ENCODE measurements at regions not wholly inside any gene's neighbourhood (a gene's known extent, or its start where the extent isn't known, plus 50 kb on each side); places are given as distances from the start of the nearest gene placed in this dataset.

GRCh38 chr4:36823199-36823967, 421.2 kb upstream of the NWD2 start:
- no peak for DNase-seq (ENCODE audit: low read depth)

- no peak for DNase-seq (ENCODE audit: low read depth)
Observed at GRCh38 chr4:36824682-36825081, 419.9 kb upstream of the NWD2 start.

GRCh38 chr4:36835246-36835645, 409.3 kb upstream of the NWD2 start:
- DNase-seq (ENCODE audit: low read depth), result no peak

GRCh38 chr4:36841583-36842326, 402.8 kb upstream of the NWD2 start:
- DNase-seq (ENCODE audit: low read depth), result no peak

DNA sequence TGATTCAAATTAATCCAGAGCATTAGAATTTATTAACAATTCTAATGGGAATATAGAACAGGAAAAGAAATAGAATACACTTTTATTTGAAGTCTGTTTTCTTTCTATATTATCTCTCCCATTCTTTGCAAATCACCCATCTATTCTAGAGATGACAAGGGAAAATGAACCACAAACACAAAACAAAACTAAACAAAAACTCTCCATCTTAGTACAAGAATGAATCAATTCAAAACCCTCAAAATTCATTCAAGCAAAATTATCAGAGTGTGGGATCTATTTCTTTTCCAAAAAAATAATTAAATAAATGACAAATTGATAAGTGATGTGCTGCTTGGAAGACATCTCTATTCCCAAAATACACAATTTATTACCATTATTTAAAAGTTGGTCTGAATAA, 400.1 kb upstream of the NWD2 start:
- DNase-seq (ENCODE audit: low read depth), result no peak

DNA sequence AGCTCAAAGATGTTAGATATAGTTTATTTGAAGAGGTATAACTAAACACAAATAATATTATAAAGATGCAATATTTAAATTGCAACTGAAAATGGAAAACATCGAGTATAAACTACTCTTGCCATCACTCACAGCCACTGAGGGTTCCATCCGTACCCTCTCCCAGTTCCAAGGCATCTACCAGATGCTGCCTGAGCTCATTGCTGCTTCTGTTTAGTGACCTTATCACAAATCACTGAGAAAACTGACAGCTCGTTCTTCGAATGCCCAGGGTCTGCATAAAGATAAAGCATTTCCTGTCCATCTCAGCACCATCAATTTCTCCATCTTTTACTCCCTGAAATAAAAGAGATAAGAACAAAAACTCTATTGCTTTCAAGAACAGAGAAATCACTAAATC, 391.7 kb upstream of the NWD2 start:
- DNase-seq (ENCODE audit: low read depth), result no peak

GRCh38 chr4:36854554-36854953, 390.0 kb upstream of the NWD2 start:
- no peak for DNase-seq (ENCODE audit: low read depth)

DNA sequence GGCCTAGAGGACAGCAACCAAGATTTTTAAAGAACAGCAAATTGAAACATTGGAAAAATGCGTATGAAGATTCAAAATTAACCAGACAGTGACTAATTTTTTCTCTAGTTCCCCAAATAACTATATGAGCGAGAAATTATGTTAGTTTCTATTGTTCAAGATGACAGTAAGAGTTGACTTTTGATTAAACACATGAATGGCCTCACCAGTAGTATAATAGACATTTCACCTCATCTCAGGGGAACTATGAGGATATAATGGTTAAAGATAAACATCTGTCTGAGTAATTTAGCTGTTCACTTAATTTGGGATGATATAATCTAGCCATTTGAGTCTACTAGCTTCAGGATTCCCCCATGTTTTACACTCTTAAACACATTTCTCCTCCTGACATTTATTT, 380.9 kb upstream of the NWD2 start:
- no peak for DNase-seq (ENCODE audit: low read depth)

DNA sequence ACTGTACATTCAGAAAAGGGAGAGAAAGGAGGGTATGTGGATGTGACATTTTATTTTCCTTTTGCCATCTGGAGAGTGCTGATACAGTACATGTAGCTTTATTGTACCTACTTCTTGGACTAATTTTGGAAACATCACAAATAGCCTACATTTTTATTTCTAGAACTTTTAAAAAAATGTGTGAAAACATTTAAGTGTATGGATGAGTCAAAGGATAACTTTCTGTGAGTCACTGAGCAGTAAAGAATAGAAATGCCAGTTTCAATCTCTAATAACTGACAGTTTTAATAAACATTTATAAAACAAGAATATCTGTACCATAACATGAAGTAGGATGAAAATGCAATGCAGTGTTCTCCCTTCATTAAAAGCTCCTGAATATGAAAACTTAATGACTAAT, 374.4 kb upstream of the NWD2 start:
- no peak for DNase-seq (ENCODE audit: low read depth)

- DNase-seq (ENCODE audit: low read depth), result no peak
Observed at GRCh38 chr4:36872679-36873078, 371.9 kb upstream of the NWD2 start.

DNA sequence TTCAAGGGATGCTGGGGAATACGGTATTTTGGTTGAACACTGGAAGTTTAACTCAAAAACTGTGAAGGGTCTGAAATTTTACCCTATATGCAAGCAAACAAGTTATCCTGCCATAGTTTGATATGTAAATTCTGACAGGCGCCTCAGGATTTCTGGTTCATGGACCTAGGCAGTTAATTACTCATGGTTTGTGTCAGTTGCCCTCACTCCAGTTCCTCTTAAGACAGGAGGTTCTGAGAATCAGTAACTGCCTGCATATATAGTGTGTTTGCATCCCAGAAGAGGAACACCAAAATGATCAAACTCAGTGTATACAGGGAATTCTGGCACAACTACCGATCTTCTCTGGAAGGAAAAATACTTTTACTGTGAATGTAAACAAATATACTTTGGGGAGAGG, 360.4 kb upstream of the NWD2 start:
- DNase-seq (ENCODE audit: low read depth), result no peak

DNA sequence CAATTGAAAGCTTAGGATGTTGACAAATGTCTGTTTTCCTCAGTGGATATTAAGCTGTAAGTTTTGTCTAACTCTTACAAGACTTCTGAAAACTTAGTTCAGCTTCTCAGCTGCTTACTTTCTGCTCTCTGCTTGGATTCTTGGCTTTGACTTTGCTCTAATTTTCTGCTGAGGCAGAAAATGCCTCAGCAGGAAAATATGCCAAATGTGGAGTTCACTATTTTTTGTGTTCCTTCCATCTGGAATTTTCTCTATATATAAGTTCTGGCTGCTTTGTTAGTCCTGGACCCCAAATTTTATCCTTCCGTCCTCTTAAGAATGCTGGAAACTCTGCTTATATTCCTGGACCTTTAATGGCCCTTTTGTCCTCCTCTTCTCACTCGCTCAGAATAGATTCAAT, 352.6 kb upstream of the NWD2 start:
- no peak for DNase-seq (ENCODE audit: low read depth)

- DNase-seq (ENCODE audit: low read depth), result no peak
Observed at GRCh38 chr4:36900446-36900987, 344.0 kb upstream of the NWD2 start.

DNA sequence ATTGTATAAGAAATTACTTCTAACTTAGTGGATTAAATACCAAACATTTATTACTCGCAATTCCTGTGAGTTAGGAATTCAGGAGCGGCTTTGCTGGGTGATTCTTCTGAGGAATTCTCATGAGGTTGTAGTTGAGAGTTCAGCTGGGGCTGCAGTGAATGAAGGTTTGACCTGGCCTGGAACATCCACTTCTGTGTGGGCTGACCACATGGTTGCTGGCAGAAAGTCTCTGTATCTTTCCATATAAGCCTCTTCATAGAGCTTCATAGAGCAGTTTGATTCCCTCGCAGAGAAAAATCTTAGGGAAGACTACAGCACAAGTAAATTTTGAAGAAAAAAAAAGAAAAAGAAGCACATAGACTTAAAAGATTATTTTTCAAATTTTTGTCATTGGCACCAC, 339.7 kb upstream of the NWD2 start:
- DNase-seq (ENCODE audit: low read depth), result no peak

- no peak for DNase-seq (ENCODE audit: low read depth)
Observed at GRCh38 chr4:36914106-36914505, 330.4 kb upstream of the NWD2 start.

- DNase-seq (ENCODE audit: low read depth), result no peak
Observed at GRCh38 chr4:36915717-36916116, 328.8 kb upstream of the NWD2 start.

DNA sequence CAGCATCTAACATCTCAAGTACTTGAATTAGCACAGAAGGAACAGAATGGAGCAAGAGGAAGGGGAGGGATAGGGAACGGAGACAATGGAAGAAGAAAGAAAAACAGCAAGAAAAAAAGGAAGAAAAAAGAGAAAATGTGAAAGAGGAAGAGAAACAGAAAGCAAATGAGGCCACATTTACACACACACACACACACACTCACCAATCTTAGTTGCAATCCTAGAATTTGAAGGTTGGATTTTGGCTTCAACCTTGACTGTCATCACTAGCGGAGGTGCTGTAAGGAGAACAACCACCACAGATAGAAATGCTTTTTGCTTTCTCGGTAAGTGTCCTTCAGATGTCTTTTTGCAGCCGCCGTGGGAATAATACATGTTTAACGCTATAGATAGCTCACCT, 327.1 kb upstream of the NWD2 start:
- no peak for DNase-seq (ENCODE audit: low read depth)

DNA sequence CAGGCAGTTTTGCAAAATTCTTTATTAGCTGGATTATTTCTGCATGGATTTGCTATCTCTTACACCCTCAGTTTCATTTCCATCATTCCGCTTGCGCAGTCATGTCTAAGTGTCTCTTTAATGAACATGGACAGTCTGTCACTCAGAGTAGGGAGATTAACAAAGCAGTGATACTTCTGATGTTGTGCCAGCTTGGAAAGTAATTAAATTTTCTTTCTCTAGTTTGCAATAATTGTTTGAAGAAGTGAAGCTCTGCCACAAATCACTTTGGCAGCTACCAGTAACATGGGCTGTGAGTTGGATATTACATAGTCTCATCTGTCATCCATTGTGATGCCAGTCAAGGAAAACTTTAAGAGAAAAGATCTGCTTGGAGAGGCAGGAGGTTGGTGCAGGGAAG, 324.8 kb upstream of the NWD2 start:
- no peak for DNase-seq (ENCODE audit: low read depth)

DNA sequence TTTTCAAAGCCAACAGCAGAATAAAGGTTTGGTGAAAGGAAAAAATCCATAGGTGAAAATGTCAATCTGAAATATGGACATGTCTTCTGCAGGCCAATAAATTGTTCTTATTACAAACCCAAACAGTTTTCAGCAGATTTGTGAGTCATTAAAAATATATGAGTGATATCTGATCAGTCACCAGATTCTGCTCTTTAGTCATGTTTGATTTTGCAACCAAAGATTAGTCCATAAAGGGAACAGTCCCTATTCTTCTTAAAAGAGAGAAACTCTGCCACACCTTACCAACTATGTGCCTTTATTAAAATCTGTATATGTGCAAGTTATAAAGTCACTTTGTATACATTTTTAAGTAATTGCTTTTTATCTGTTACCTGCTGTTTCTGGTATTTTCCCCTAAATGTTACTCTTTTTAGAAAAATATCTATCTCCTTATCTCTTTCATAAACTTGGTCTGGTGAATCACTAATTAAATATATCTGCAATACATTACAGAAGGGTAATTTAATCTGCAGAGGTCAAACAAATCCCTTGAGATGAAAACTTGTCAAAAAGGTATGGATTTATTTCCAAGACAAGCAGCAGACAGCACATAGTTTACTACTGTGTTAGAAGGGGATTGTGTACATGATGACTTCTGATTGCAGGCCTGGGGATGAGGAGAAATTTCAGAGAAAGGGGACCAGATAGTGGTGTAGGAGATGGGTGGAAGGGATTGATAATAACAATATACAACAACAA, 322.9 kb upstream of the NWD2 start:
- DNase-seq (ENCODE audit: low read depth), result no peak

DNA sequence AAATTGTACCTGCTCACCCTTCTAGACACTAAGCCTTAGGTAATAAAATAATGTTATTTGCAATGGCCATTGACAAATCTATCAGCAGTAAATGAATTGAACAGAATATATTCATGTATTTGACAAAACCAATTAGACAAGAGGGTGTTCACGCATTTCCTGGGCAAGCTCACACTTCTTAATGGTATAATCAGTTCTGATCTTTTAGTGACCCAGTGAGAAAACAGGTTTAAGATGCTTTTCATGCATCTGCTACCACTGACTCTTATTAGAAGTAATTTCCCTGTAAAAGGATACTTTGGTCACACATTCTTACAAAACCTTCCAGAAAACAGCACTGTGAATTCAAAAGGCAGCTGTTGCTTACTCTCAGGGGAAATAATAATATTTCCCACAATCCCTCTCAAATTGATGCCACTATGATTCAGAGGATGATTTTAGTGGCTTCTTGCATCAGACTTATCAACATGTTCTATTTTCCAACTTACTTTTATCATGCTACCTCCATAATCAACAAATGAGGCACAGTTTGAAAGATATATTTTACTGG, 313.9 kb upstream of the NWD2 start:
- no peak for DNase-seq (ENCODE audit: low read depth)

GRCh38 chr4:36944232-36944631, 300.3 kb upstream of the NWD2 start:
- no peak for DNase-seq (ENCODE audit: low read depth)

DNA sequence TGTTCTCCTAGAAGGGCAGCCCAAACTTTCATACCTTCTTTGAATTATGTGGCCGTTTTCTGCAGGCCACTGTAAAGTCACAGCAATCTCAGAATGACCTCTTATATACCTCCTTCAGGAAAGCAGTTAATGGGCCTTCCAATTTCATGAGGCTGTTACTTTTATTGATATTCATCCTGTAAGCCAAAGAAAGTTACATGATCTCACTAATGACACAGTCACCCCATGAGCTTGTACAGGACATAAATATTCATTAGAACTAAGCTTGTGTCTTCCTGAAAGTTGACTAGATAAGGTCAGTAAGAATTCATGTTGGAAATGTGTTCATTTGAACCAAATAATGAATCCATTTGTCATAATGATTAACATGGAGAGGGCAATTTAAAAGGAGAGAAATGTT, 283.1 kb upstream of the NWD2 start:
- DNase-seq (ENCODE audit: low read depth), result no peak
